ENCODE measurements at regions not wholly inside any gene's neighbourhood (a gene's known extent, or its start where the extent isn't known, plus 50 kb on each side); places are given as distances from the start of the nearest gene placed in this dataset.

GRCh38 chr4:166658585-166658984 lies 575.7 kb downstream of the SPOCK3 start:
- H3K9me3 ChIP-seq (ENCODE audit: control insufficient read depth, insufficient read depth, low read length) = no peaks in the 10 kb centered on the region
- CTCF ChIA-PET = no interaction called here
- no peak for DNase-seq (ENCODE audit: low read depth, low spot score)
- H3K27me3 ChIP-seq (ENCODE audit: control insufficient read depth, insufficient read depth, low read length) = no peaks in the 10 kb centered on the region
- H3K4me3 ChIP-seq (ENCODE audit: low read depth, low read length) = no peak overlapping the region
- TF ChIP-seq CTCF (IDR thresholded peaks at IDR 0.05; ENCODE audit: low read depth, low read length) = no peak
- POLR2A ChIA-PET = no interaction called here
- H3K27ac ChIP-seq (ENCODE audit: low read depth, low read length) = no peak overlapping the region

- ChIA-PET POLR2A (no interaction called here), CTCF (no interaction called here)
- DNase-seq (ENCODE audit: low read depth, low spot score) = no peak
- TF ChIP-seq CTCF (IDR thresholded peaks at IDR 0.05; ENCODE audit: low read depth, low read length) = no peak
- Histone ChIP-seq H3K4me3 (ENCODE audit: low read depth, low read length) (no peak overlapping the region), H3K27me3 (ENCODE audit: control insufficient read depth, insufficient read depth, low read length) (no peaks in the 10 kb centered on the region), H3K27ac (ENCODE audit: low read depth, low read length) (no peak overlapping the region), H3K9me3 (ENCODE audit: control insufficient read depth, insufficient read depth, low read length) (peaks cover 4% of the 10 kb centered on the region; the same call in 1 of the 2 replicates)
Observed at GRCh38 chr4:166662266-166662843, 571.9 kb downstream of the SPOCK3 start.

- Histone ChIP-seq H3K27ac (ENCODE audit: low read depth, low read length) (no peak overlapping the region), H3K27me3 (ENCODE audit: control insufficient read depth, insufficient read depth, low read length) (no peaks in the 10 kb centered on the region), H3K9me3 (ENCODE audit: control insufficient read depth, insufficient read depth, low read length) (peaks cover 4% of the 10 kb centered on the region; the same call in 1 of the 2 replicates), H3K4me3 (ENCODE audit: low read depth, low read length) (no peak overlapping the region)
- ChIA-PET CTCF (no interaction called here), POLR2A (no interaction called here)
- no peak for DNase-seq (ENCODE audit: low read depth, low spot score)
- no peak for TF ChIP-seq CTCF (IDR thresholded peaks at IDR 0.05; ENCODE audit: low read depth, low read length)
Observed at GRCh38 chr4:166670341-166670740, 564.0 kb downstream of the SPOCK3 start.

GRCh38 chr4:166673911-166674310 lies 560.4 kb downstream of the SPOCK3 start:
- Histone ChIP-seq H3K27ac (ENCODE audit: low read depth, low read length) (no peak overlapping the region), H3K27me3 (ENCODE audit: control insufficient read depth, insufficient read depth, low read length) (no peaks in the 10 kb centered on the region), H3K9me3 (ENCODE audit: control insufficient read depth, insufficient read depth, low read length) (peaks cover 3% of the 10 kb centered on the region; the same call in 1 of the 2 replicates), H3K4me3 (ENCODE audit: low read depth, low read length) (no peak overlapping the region)
- no peak for DNase-seq (ENCODE audit: low read depth, low spot score)
- ChIA-PET CTCF (no interaction called here), POLR2A (no interaction called here)
- no peak for TF ChIP-seq CTCF (IDR thresholded peaks at IDR 0.05; ENCODE audit: low read depth, low read length)

GRCh38 chr4:166675411-166675810 lies 558.9 kb downstream of the SPOCK3 start:
- DNase-seq (ENCODE audit: low read depth, low spot score) = no peak
- Histone ChIP-seq H3K9me3 (ENCODE audit: control insufficient read depth, insufficient read depth, low read length) (peaks cover 3% of the 10 kb centered on the region; the same call in 1 of the 2 replicates), H3K4me3 (ENCODE audit: low read depth, low read length) (no peak overlapping the region), H3K27ac (ENCODE audit: low read depth, low read length) (no peak overlapping the region), H3K27me3 (ENCODE audit: control insufficient read depth, insufficient read depth, low read length) (no peaks in the 10 kb centered on the region)
- CTCF ChIA-PET = no interaction called here
- POLR2A ChIA-PET = no interaction called here
- TF ChIP-seq CTCF (IDR thresholded peaks at IDR 0.05; ENCODE audit: low read depth, low read length) = no peak
